H1 (cell line): ENCODE measurements at regions not wholly inside any gene's neighbourhood (a gene's known extent, or its start where the extent isn't known, plus 50 kb on each side); places are given as distances from the start of the nearest gene placed in this dataset.

Experiments
- KDM5A ChIP-seq: fragments of 200-600 bp; IDR thresholded peaks from 2 replicates; pipeline ENCODE4 v1.7.1; 2012; ENCODE audit warnings: mild to moderate bottlenecking, low read length, inconsistent platforms, mixed read lengths
- NANOG ChIP-seq: IDR thresholded peaks from 2 replicates; pipeline ENCODE4 v1.6.1; 2011; ENCODE audit warnings: low read length, low read depth, mild to moderate bottlenecking, inconsistent platforms; ENCODE audit not compliant: insufficient read depth, poor library complexity, severe bottlenecking
- RXRA ChIP-seq: IDR thresholded peaks from 2 replicates; pipeline ENCODE4 v1.6.1; 2011; ENCODE audit warnings: low read depth, mild to moderate bottlenecking, low read length, moderate library complexity; ENCODE audit not compliant: insufficient read depth
- TF ChIP-seq, protein P1 (sequence below): IDR thresholded peaks from 2 replicates; pipeline ENCODE4 v1.6.1; 2011; ENCODE audit warnings: low read length, improper control_type of control experiment

- TF ChIP-seq NANOG = no peak
- TF ChIP-seq, protein P1, sequence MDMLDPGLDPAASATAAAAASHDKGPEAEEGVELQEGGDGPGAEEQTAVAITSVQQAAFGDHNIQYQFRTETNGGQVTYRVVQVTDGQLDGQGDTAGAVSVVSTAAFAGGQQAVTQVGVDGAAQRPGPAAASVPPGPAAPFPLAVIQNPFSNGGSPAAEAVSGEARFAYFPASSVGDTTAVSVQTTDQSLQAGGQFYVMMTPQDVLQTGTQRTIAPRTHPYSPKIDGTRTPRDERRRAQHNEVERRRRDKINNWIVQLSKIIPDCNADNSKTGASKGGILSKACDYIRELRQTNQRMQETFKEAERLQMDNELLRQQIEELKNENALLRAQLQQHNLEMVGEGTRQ = no peak
- no peak for TF ChIP-seq RXRA
- no peak for TF ChIP-seq KDM5A
Measured at GRCh38 chr2:19214682-19215391, 143.6 kb downstream of the OSR1 start (continued).
